Fibroblast of the aortic adventitia (primary cell): ENCODE measurements at regions not wholly inside any gene's neighbourhood (a gene's known extent, or its start where the extent isn't known, plus 50 kb on each side); places are given as distances from the start of the nearest gene placed in this dataset.

Experiments
- DNase-seq: peaks from one replicate; pipeline ENCODE4 v3.0.0-alpha.2; 2010; ENCODE audit warnings: low read depth
- H3K4me3 ChIP-seq: 2 replicates; pipeline ENCODE4 v1.5.1; 2011; ENCODE audit warnings: low read depth, mild to moderate bottlenecking, control low read depth, low read length, moderate library complexity
- TF ChIP-seq, protein P1 (sequence below): IDR thresholded peaks from 2 replicates; pipeline ENCODE4 v1.5.1; 2011; ENCODE audit warnings: mild to moderate bottlenecking, low read length, control low read depth, inconsistent platforms; ENCODE audit not compliant: insufficient read depth

DNA sequence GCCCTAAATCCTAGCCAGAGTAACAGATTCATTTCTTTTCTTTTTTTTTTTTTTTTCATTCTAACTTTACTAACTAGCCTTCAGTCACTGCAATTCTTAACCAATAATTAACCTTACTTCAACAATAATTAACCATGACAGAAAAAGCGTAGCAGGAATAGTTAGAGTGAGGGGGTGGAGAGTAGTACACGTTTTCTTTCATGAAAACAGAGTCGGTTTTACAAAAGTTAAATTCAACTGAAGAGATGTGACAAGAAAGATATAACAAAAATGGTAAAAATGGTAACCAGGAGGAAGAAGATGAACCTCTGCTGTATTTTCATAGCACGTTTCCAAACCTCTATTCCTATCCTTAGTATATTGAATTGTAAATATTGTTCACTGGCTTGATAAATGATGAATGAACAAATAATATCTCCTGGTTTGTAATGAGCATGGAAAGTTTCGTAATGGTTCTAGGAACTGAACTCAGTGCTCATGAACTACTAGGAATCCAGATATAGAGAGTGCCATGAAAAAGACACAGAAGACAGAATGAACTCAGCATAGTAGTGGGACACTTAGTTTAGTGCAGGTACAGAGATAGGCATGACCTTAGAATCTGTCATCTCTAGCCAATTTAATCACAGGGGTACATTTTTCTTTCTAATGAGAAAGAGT is 116.5 kb upstream of the ANO5 start:
- TF ChIP-seq, protein P1, sequence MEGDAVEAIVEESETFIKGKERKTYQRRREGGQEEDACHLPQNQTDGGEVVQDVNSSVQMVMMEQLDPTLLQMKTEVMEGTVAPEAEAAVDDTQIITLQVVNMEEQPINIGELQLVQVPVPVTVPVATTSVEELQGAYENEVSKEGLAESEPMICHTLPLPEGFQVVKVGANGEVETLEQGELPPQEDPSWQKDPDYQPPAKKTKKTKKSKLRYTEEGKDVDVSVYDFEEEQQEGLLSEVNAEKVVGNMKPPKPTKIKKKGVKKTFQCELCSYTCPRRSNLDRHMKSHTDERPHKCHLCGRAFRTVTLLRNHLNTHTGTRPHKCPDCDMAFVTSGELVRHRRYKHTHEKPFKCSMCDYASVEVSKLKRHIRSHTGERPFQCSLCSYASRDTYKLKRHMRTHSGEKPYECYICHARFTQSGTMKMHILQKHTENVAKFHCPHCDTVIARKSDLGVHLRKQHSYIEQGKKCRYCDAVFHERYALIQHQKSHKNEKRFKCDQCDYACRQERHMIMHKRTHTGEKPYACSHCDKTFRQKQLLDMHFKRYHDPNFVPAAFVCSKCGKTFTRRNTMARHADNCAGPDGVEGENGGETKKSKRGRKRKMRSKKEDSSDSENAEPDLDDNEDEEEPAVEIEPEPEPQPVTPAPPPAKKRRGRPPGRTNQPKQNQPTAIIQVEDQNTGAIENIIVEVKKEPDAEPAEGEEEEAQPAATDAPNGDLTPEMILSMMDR = no peak
- H3K4me3 ChIP-seq = no peak overlapping the region
- DNase-seq = no peak

DNA sequence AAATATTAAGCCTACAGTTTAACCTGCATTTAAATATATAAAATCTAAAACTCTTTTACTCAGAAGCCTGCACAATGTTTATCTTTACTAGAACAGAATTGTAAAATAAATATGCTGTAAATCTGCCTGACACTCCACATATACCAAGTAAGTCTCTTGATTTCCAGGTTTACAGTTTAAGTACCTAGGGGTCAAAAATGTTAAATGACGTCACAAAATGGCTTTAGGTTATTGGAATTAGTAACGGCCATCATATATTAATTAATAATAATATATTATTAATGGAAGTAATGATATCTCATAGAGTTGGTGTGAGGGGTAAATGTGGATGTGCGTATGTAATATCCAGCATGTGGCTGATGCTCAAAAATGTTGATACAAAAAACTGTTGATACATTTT is 114.8 kb upstream of the ANO5 start:
- no peak for DNase-seq
- TF ChIP-seq, protein P1 = no peak
- H3K4me3 ChIP-seq = no peak overlapping the region

DNA sequence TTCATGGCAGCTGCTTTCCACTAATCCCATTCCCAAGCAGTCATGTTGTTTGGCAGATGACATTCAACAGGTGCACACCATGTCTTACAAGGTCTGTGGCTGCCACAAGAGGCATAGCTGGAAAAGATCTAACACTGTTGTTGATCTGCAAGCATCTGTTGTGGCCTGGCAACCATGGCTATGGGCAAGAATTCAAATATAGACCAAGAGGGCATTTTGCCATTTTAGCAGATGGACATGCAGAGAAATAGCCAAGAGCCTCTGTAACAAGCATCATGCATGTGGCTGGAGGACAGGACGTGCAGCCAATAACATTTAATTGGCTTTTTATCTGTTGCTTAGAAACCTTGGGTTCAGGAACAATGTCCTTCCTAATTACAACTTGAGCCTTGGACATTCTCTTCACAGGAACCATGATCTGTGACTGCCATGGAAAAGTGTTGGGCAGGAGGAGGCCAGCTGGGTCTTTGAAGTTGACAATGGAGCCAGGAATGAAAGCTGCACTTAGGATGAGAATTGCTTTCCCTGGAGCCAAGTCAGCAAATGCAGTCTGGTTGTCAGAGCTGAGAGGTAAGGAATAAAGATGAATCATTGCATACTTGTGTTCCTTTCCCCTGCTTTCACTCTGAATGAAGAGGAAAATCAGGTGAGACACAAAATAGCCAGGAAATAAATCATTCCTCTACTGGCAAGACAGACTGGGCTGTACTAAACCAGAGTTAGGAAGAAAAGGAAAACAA is 113.6 kb upstream of the ANO5 start:
- H3K4me3 ChIP-seq = no peak overlapping the region
- DNase-seq = no peak
- TF ChIP-seq, protein P1 = no peak

DNA sequence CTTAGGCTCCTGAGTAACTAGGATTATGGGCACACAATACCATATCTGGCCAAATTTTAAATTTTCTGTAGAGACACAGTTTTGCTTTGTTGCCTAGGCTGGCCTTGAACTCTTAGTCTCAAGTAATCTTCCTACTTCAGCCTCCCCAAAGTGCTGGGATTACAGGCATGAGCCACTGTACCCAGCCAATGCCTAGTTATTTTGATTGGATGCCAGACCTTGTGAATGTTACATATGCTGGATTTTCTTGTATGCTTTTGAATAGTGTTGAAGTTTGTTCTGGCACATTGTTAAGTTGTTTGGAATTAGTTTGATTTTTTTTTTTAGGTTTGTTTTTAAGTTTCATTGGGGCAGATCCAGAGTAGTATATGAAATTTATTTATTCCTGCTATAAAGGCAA is 110.7 kb upstream of the ANO5 start:
- H3K4me3 ChIP-seq = no peak overlapping the region
- TF ChIP-seq, protein P1 = no peak
- DNase-seq = no peak

DNA sequence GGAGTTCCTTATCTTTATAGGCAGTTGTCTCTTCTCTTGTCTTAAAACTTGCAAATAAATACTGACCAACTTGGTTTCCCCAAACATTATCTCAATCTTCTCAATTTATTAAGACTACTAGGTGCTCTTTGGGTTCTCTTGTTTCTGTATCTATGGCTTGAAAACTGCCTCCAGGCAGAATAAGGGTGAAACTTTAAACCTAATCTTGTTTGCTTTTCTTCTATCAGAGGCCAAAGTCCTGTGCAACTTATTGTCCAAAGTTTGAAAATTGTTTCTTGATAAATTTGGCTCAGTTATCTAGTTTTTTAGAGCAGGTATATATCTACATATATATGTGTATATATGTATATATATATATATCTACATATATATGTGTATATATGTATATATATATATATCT is 110.1 kb upstream of the ANO5 start:
- DNase-seq = no peak
- TF ChIP-seq, protein P1 = no peak
- no peak overlapping the region for H3K4me3 ChIP-seq

DNA sequence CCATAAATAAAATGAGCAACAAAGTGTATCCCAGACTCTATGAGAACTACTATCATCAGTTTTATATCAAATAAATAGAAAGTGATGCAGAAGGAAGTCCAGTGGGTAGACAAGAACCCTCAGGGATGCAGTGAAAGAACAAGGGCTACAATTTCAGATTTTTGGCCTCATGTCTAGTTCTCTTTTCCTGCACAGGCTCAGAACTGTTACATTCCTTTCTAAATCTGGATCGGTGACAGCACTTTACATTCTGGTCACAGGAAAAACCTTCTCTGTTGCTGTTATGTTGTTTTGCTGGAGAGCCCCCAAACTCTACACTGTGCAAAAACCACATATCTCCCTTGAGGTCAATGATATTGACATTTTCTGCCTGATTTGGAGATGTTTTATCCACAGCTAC is 108.8 kb upstream of the ANO5 start:
- H3K4me3 ChIP-seq = no peak overlapping the region
- TF ChIP-seq, protein P1 = no peak
- no peak for DNase-seq
